HEK293 (cell line): ENCODE measurements at regions not wholly inside any gene's neighbourhood (a gene's known extent, or its start where the extent isn't known, plus 50 kb on each side); places are given as distances from the start of the nearest gene placed in this dataset.

Experiments used
- ATF2 ChIP-seq: fragments of 450-650 bp; formaldehyde crosslinking; IDR thresholded peaks from 2 replicates; pipeline ENCODE4 v1.5.1; 2016; ENCODE audit warnings: missing biosample characterization, missing genetic modification characterization, low read depth
- CTCF ChIP-seq: fragments of 450-650 bp; formaldehyde crosslinking; IDR thresholded peaks from 2 replicates; pipeline ENCODE4 v1.5.1; 2016; ENCODE audit warnings: missing biosample characterization, missing genetic modification characterization
- PRDM10 ChIP-seq: fragments of 450-650 bp; formaldehyde crosslinking; IDR thresholded peaks from 2 replicates; pipeline ENCODE4 v1.5.1; 2016; ENCODE audit warnings: missing biosample characterization, missing genetic modification characterization
- REST ChIP-seq: fragments of 450-650 bp; formaldehyde crosslinking; IDR thresholded peaks from 2 replicates; pipeline ENCODE4 v1.5.1; 2016; ENCODE audit warnings: missing biosample characterization, missing genetic modification characterization
- ZNF274 ChIP-seq, 2 experiments: fragments of 200-500 bp in 1 of 2; fragments of 450-650 bp in 1 of 2; sonication (Bioruptor generic) in 1 of 2; formaldehyde crosslinking in 1 of 2; IDR thresholded peaks; 2 replicates each; pipeline versions ENCODE4 v1.5.1 to v1.6.1; 2014 to 2016; ENCODE audit warnings: borderline replicate concordance in 1 of 2, inconsistent platforms in 1 of 2, low read length in 1 of 2, missing biosample characterization in 1 of 2, missing genetic modification characterization in 1 of 2
- ZNF423 ChIP-seq: fragments of 450-650 bp; formaldehyde crosslinking; IDR thresholded peaks from 2 replicates; pipeline ENCODE4 v1.5.1; 2016; ENCODE audit warnings: missing biosample characterization, missing genetic modification characterization
- ZNF449 ChIP-seq: fragments of 450-650 bp; formaldehyde crosslinking; IDR thresholded peaks from 2 replicates; pipeline ENCODE4 v1.5.1; 2017; ENCODE audit warnings: missing biosample characterization, mild to moderate bottlenecking, missing genetic modification characterization, moderate library complexity
- ZNF626 ChIP-seq: fragments of 450-650 bp; sonication (Bioruptor Pico); formaldehyde crosslinking; IDR thresholded peaks from 2 replicates; pipeline ENCODE4 v1.5.1; 2018; ENCODE audit warnings: missing biosample characterization, missing genetic modification characterization, inconsistent platforms
- ZNF639 ChIP-seq: fragments of 450-650 bp; formaldehyde crosslinking; IDR thresholded peaks from 2 replicates; pipeline ENCODE4 v1.5.1; 2016; ENCODE audit warnings: missing biosample characterization, missing genetic modification characterization
- ZNF707 ChIP-seq: fragments of 450-650 bp; formaldehyde crosslinking; IDR thresholded peaks from 2 replicates; pipeline ENCODE4 v1.5.1; 2016; ENCODE audit warnings: missing biosample characterization, missing genetic modification characterization
- ZNF747 ChIP-seq: fragments of 450-650 bp; formaldehyde crosslinking; IDR thresholded peaks from 2 replicates; pipeline ENCODE4 v1.5.1; 2016; ENCODE audit warnings: missing biosample characterization, missing genetic modification characterization
- ZSCAN18 ChIP-seq: fragments of 450-650 bp; formaldehyde crosslinking; IDR thresholded peaks from 2 replicates; pipeline ENCODE4 v1.5.1; 2016; ENCODE audit warnings: missing biosample characterization, missing genetic modification characterization

GRCh38 chr12:40566271-40566670 lies 126.0 kb upstream of the CNTN1 start:
- TF ChIP-seq ZNF449, result no peak
- no peak for TF ChIP-seq PRDM10
- TF ChIP-seq ZNF747 (tag by site-specific recombination), result no peak
- TF ChIP-seq CTCF (tag by site-specific recombination), result no peak
- TF ChIP-seq REST, result no peak
- no peak for TF ChIP-seq ZNF707
- TF ChIP-seq ZSCAN18, result no peak
- no peak for TF ChIP-seq ZNF626 (tag by site-specific recombination)
- no peak for TF ChIP-seq ATF2 (tag by site-specific recombination)
- no peak for TF ChIP-seq ZNF639 (tag by site-specific recombination)
- TF ChIP-seq ZNF423, result no peak
- no peak for TF ChIP-seq ZNF274 (IDR thresholded peaks at IDR 0.05; ENCODE audit: low read length)
- no peak for TF ChIP-seq ZNF274 (tag by site-specific recombination; IDR thresholded peaks at IDR 0.05; ENCODE audit: borderline replicate concordance)
